ENCODE measurements at regions not wholly inside any gene's neighbourhood (a gene's known extent, or its start where the extent isn't known, plus 50 kb on each side); places are given as distances from the start of the nearest gene placed in this dataset.

GRCh38 chr19:30130356-30131122 lies 188.5 kb downstream of the URI1 start:
- DNase-seq = no peak

GRCh38 chr19:30131246-30131645 lies 189.2 kb downstream of the URI1 start:
- no peak for DNase-seq

GRCh38 chr19:30131722-30132291 lies 189.8 kb downstream of the URI1 start:
- DNase-seq = no peak

GRCh38 chr19:30132343-30133075 lies 190.5 kb downstream of the URI1 start:
- DNase-seq = no peak

- DNase-seq = no peak
Observed at GRCh38 chr19:30133803-30134202, 191.8 kb downstream of the URI1 start.

- no peak for DNase-seq
Observed at GRCh38 chr19:30135093-30135757, 193.2 kb downstream of the URI1 start.

- DNase-seq = no peak
Observed at GRCh38 chr19:30135797-30136196, 193.8 kb downstream of the URI1 start.

GRCh38 chr19:30136611-30137195 lies 194.7 kb downstream of the URI1 start:
- no peak for DNase-seq

GRCh38 chr19:30137747-30138146 lies 195.7 kb downstream of the URI1 start:
- no peak for DNase-seq

GRCh38 chr19:30144242-30144758 lies 202.3 kb downstream of the URI1 start:
- no peak for DNase-seq

GRCh38 chr19:30144802-30145201 lies 202.8 kb downstream of the URI1 start:
- DNase-seq = no peak

- DNase-seq = no peak
Observed at GRCh38 chr19:30145467-30145866, 203.4 kb downstream of the URI1 start.

- no peak for DNase-seq
Observed at GRCh38 chr19:30146346-30146745, 204.3 kb downstream of the URI1 start.

GRCh38 chr19:30148039-30148790 lies 206.2 kb downstream of the URI1 start:
- DNase-seq = no peak

GRCh38 chr19:30148803-30149202 lies 206.8 kb downstream of the URI1 start:
- DNase-seq = no peak

GRCh38 chr19:30149300-30149699 lies 207.3 kb downstream of the URI1 start:
- no peak for DNase-seq

GRCh38 chr19:30150626-30151025 lies 208.6 kb downstream of the URI1 start:
- no peak for DNase-seq

GRCh38 chr19:30151081-30151480 lies 209.0 kb downstream of the URI1 start:
- DNase-seq = no peak

GRCh38 chr19:30152510-30153291 lies 210.7 kb downstream of the URI1 start:
- DNase-seq = no peak

- DNase-seq = no peak
Observed at GRCh38 chr19:30153326-30154210, 211.5 kb downstream of the URI1 start.
